Lung (tissue), 11 donors: ENCODE measurements at regions not wholly inside any gene's neighbourhood (a gene's known extent, or its start where the extent isn't known, plus 50 kb on each side); places are given as distances from the start of the nearest gene placed in this dataset.
A peak's percentile ranks its signal among the peaks of the same experiment; 100 is the strongest.

Experiments
- ATAC-seq: fragments of 200-7000 bp; cut with Tn5 transposase; one replicate; pipeline ENCODE4 v1.9.1; 2020; ENCODE audit warnings: moderate number of reproducible peaks; ENCODE audit not compliant: insufficient read depth, low FRiP score
- DNase-seq, 3 donors: peaks; one replicate each; pipeline ENCODE4 v3.0.0-alpha.2; 2013 to 2017
- H3K27ac ChIP-seq, 2 donors: one replicate each; pipeline ENCODE4 v1.5.1; 2013; ENCODE audit warnings: mild to moderate bottlenecking in 2 of 2, moderate library complexity in 2 of 2, control low read depth in 1 of 2, inconsistent platforms in 1 of 2, low read depth in 1 of 2, low read length in 1 of 2
- H3K27me3 ChIP-seq, 3 donors: one replicate each; pipeline ENCODE4 v1.5.1; 2013; ENCODE audit warnings: low read length in 2 of 3; ENCODE audit not compliant: control insufficient read depth in 3 of 3, insufficient read depth in 3 of 3
- H3K36me3 ChIP-seq, 4 donors: one replicate each; pipeline ENCODE4 v1.5.1; 2013; ENCODE audit warnings: low read length in 4 of 4, mild to moderate bottlenecking in 1 of 4, moderate library complexity in 1 of 4; ENCODE audit not compliant: control insufficient read depth in 4 of 4, insufficient read depth in 4 of 4
- H3K4me1 ChIP-seq, 5 donors: one replicate each; pipeline ENCODE4 v1.5.1; 2013; ENCODE audit warnings: low read length in 5 of 5, mild to moderate bottlenecking in 2 of 5, moderate library complexity in 1 of 5; ENCODE audit not compliant: control insufficient read depth in 5 of 5, insufficient read depth in 5 of 5
- H3K4me3 ChIP-seq: one replicate; pipeline ENCODE4 v1.5.1; 2013; ENCODE audit warnings: mild to moderate bottlenecking, control low read depth, moderate library complexity
- H3K9ac ChIP-seq, 2 donors: one replicate each; pipeline ENCODE4 v1.5.1; 2013; ENCODE audit warnings: low read length in 2 of 2, control low read depth in 1 of 2; ENCODE audit not compliant: insufficient read depth in 1 of 2
- H3K9me3 ChIP-seq, 4 donors: one replicate each; pipeline ENCODE4 v1.5.1; 2013; ENCODE audit warnings: low read length in 3 of 4, mild to moderate bottlenecking in 1 of 4, moderate library complexity in 1 of 4; ENCODE audit not compliant: control insufficient read depth in 4 of 4, insufficient read depth in 3 of 4
- WGBS, 2 donors: extraction: QIAGEN DNeasy Blood & Tissue Kit; methylation state at CpG; one replicate each; pipeline ENCODE4 v1.1.7; 2013; 5-methylcytosine and 5-hydroxymethylcytosine counted together
- TF ChIP-seq, protein P1 (sequence below): IDR thresholded peaks from 2 replicates; pipeline ENCODE4 v1.5.1; 2012; ENCODE audit warnings: mild to moderate bottlenecking; ENCODE audit errors: control extremely low read depth, extremely low read depth
- donor health status: control.
- donor health status: control.
- donor health status: Bipolar disorder and iron deficiency.
- donor health status: healthy.
- donor health status: DM: yes; HTN: yes; CAD: no.

DNA sequence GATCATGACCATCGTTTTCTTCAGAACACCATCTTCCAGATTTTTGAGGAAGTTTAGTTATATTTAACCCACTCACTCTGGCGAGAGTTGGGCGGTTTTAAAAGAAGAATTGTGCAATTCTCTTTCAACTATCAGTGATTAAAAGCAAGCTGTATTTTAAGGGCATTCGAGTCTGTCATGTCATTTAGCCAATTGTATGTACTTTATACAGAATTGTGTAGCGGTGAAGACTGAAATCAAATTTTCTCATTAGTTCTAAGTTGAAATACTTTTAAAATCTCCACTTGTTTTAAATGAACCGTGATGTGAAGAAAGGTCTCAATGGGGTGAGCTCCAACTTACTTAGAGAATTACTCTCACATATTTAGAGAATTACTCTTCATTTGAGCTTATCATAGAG lies 214.6 kb upstream of the DTNA start:
- Histone ChIP-seq H3K4me3 (no peak overlapping the region), H3K36me3 (no peaks in the 10 kb centered on the region), H3K27me3 (peaks cover 5 to 47% (median 40%) of the 10 kb centered on the region in 3 donors), H3K9ac (no peak overlapping the region), H3K9me3 (peaks cover 0 to 2% (median 0%) of the 10 kb centered on the region in 4 donors), H3K4me1 (peaks cover 2 to 9% (median 3%) of the 10 kb centered on the region in 5 donors), H3K27ac (peak overlapping the region in 1 of 2 donors; percentile 9)
- TF ChIP-seq, protein P1, sequence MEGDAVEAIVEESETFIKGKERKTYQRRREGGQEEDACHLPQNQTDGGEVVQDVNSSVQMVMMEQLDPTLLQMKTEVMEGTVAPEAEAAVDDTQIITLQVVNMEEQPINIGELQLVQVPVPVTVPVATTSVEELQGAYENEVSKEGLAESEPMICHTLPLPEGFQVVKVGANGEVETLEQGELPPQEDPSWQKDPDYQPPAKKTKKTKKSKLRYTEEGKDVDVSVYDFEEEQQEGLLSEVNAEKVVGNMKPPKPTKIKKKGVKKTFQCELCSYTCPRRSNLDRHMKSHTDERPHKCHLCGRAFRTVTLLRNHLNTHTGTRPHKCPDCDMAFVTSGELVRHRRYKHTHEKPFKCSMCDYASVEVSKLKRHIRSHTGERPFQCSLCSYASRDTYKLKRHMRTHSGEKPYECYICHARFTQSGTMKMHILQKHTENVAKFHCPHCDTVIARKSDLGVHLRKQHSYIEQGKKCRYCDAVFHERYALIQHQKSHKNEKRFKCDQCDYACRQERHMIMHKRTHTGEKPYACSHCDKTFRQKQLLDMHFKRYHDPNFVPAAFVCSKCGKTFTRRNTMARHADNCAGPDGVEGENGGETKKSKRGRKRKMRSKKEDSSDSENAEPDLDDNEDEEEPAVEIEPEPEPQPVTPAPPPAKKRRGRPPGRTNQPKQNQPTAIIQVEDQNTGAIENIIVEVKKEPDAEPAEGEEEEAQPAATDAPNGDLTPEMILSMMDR, result no peak
- WGBS, 2 donors, result 30 to 32% methylated on average over 6 of the region's 6 CpGs
- peak in 2 of 3 donors; percentile 63 to 78 for DNase-seq
- ATAC-seq, result no peak

- ATAC-seq (no peak), DNase-seq (no peak)
- Histone ChIP-seq H3K27me3 (peaks cover 0 to 8% (median 5%) of the 10 kb centered on the region in 3 donors), H3K4me1 (peaks cover 0 to 3% (median 0%) of the 10 kb centered on the region in 5 donors), H3K9ac (no peak overlapping the region), H3K36me3 (no peaks in the 10 kb centered on the region), H3K9me3 (no peaks in the 10 kb centered on the region), H3K4me3 (no peak overlapping the region), H3K27ac (no peak overlapping the region)
- 67 to 71% methylated on average over 4 of the region's 4 CpGs for WGBS, 2 donors
- TF ChIP-seq, protein P1, result no peak
Observed at GRCh38 chr18:34501553-34501952, 208.5 kb upstream of the DTNA start.

- Histone ChIP-seq H3K9ac (no peak overlapping the region), H3K27me3 (no peaks in the 10 kb centered on the region), H3K9me3 (no peaks in the 10 kb centered on the region), H3K4me3 (no peak overlapping the region), H3K4me1 (peaks cover 0 to 14% (median 0%) of the 10 kb centered on the region in 5 donors), H3K36me3 (no peaks in the 10 kb centered on the region), H3K27ac (no peak overlapping the region)
- DNase-seq (no peak), ATAC-seq (no peak)
- 94 to 100% methylated on average over 1 of the region's 1 CpG for WGBS, 2 donors
- TF ChIP-seq, protein P1, result no peak
Observed at GRCh38 chr18:34506198-34506597, 203.9 kb upstream of the DTNA start.

- Histone ChIP-seq H3K27ac (no peak overlapping the region), H3K36me3 (no peaks in the 10 kb centered on the region), H3K27me3 (no peaks in the 10 kb centered on the region), H3K9me3 (no peaks in the 10 kb centered on the region), H3K9ac (no peak overlapping the region), H3K4me3 (no peak overlapping the region), H3K4me1 (peaks cover 0 to 23% (median 0%) of the 10 kb centered on the region in 5 donors)
- WGBS, 2 donors, result 67 to 80% methylated on average over 1 of the region's 1 CpG
- DNase-seq (no peak), ATAC-seq (no peak)
- TF ChIP-seq, protein P1, result no peak
Observed at GRCh38 chr18:34509163-34509562, 200.9 kb upstream of the DTNA start.
